GM21619 (cell line): ENCODE measurements at regions not wholly inside any gene's neighbourhood (a gene's known extent, or its start where the extent isn't known, plus 50 kb on each side); places are given as distances from the start of the nearest gene placed in this dataset.
"Not testable (repeated sequence)": the region's sequence is repeated elsewhere in the genome, so short reads cannot be mapped to it uniquely, and the experiment has no call there.

ENCODE experiments used
- ATAC-seq: cut with Tn5 transposase; IDR thresholded peaks from one replicate; pipeline ENCODE4 v1.9.1; 2021; ENCODE audit not compliant: unreplicated experiment

DNA sequence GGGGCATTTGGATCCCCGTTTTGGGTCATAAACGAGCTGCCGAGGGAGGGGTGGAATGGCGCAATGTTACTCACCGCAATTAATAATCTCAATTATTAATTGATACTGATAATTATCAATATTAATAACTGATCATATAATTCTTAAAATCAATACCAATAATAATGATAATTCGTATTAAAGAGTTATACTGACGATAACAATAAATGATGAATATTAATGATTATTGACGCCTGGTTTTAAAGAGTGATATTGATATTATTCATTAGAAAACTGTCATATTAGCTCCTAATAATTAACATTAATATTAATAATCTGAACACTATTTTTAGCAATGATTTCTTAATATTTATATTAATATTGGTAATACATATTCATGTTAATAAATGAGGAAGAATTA lies 92.4 kb downstream of the OTOP1 start:
- not testable (repeated sequence) for ATAC-seq

GRCh38 chr4:4136621-4137020 lies 90.1 kb downstream of the OTOP1 start:
- not testable (repeated sequence) for ATAC-seq
